Astrocyte (in vitro differentiated cells and primary cell): ENCODE measurements at regions not wholly inside any gene's neighbourhood (a gene's known extent, or its start where the extent isn't known, plus 50 kb on each side); places are given as distances from the start of the nearest gene placed in this dataset.

Experiments
- DNase-seq: peaks from one replicate; pipeline ENCODE4 v3.0.0-alpha.2; 2010; ENCODE audit warnings: low read depth
- FAIRE-seq: peaks from 2 replicates; lab custom pipeline; 2011; peaks lifted over from hg19 to GRCh38; lab: Jason Lieb, UNC
- H2AFZ ChIP-seq: 2 replicates; pipeline ENCODE4 v1.6.0; 2012; ENCODE audit warnings: low read depth, low read length, inconsistent platforms
- H3K27ac ChIP-seq: 2 replicates; pipeline ENCODE4 v1.5.1; 2011; ENCODE audit warnings: low read depth, low read length, inconsistent platforms
- H3K27me3 ChIP-seq: 2 replicates; pipeline ENCODE4 v1.6.0; 2011; ENCODE audit warnings: low read length, inconsistent platforms; ENCODE audit not compliant: insufficient read depth
- H3K36me3 ChIP-seq: 2 replicates; pipeline ENCODE4 v1.5.1; 2011; ENCODE audit warnings: low read length, inconsistent platforms; ENCODE audit not compliant: insufficient read depth
- H3K4me1 ChIP-seq: 2 replicates; pipeline ENCODE4 v1.5.1; 2011; ENCODE audit warnings: low read length, inconsistent platforms; ENCODE audit not compliant: insufficient read depth
- H3K4me2 ChIP-seq: 2 replicates; pipeline ENCODE4 v1.6.0; 2012; ENCODE audit warnings: low read length, inconsistent platforms
- H3K4me3 ChIP-seq: 2 replicates; pipeline ENCODE4 v1.5.1; 2011; ENCODE audit warnings: low read depth, mild to moderate bottlenecking, low read length, inconsistent platforms; ENCODE audit not compliant: insufficient read depth
- H3K79me2 ChIP-seq: 2 replicates; pipeline ENCODE4 v1.6.0; 2012; ENCODE audit warnings: mild to moderate bottlenecking, low read length, inconsistent platforms; ENCODE audit not compliant: insufficient read depth
- H3K9ac ChIP-seq: 2 replicates; pipeline ENCODE4 v1.6.0; 2012; ENCODE audit warnings: mild to moderate bottlenecking, low read length, inconsistent platforms
- H3K9me3 ChIP-seq: 2 replicates; pipeline ENCODE4 v1.5.1; 2012; ENCODE audit warnings: low read depth, mild to moderate bottlenecking, low read length, inconsistent platforms; ENCODE audit not compliant: insufficient read depth
- H4K20me1 ChIP-seq: 2 replicates; pipeline ENCODE4 v1.6.0; 2012; ENCODE audit warnings: low read length, inconsistent platforms; ENCODE audit not compliant: insufficient read depth
- H3K27ac Mint-ChIP-seq: one replicate; pipeline ENCODE4 v1.8.0; 2021; ENCODE audit warnings: mild to moderate bottlenecking, mixed read lengths; ENCODE audit not compliant: unreplicated experiment
- H3K27me3 Mint-ChIP-seq: one replicate; pipeline ENCODE4 v1.8.0; 2021; ENCODE audit warnings: low read depth, mixed read lengths; ENCODE audit not compliant: unreplicated experiment
- H3K36me3 Mint-ChIP-seq: one replicate; pipeline ENCODE4 v1.8.0; 2021; ENCODE audit warnings: low read depth, mixed read lengths; ENCODE audit not compliant: unreplicated experiment
- H3K4me1 Mint-ChIP-seq: one replicate; pipeline ENCODE4 v1.8.0; 2021; ENCODE audit warnings: low read depth, mixed read lengths; ENCODE audit not compliant: unreplicated experiment
- H3K4me3 Mint-ChIP-seq: one replicate; pipeline ENCODE4 v1.8.0; 2021; ENCODE audit warnings: mild to moderate bottlenecking, moderate library complexity, mixed read lengths; ENCODE audit not compliant: unreplicated experiment
- H3K9me3 Mint-ChIP-seq: one replicate; pipeline ENCODE4 v1.8.0; 2021; ENCODE audit warnings: mild to moderate bottlenecking, mixed read lengths; ENCODE audit not compliant: unreplicated experiment
- EZH2 ChIP-seq: IDR thresholded peaks from 2 replicates; pipeline ENCODE4 v1.6.1; 2012; ENCODE audit warnings: mild to moderate bottlenecking, low read length, inconsistent platforms; ENCODE audit not compliant: insufficient read depth
- TF ChIP-seq, protein P1 (sequence below): IDR thresholded peaks from 2 replicates; pipeline ENCODE4 v1.5.1; 2011; ENCODE audit warnings: low read depth, mild to moderate bottlenecking, inconsistent platforms, low read length, moderate library complexity; ENCODE audit not compliant: insufficient read depth

DNA sequence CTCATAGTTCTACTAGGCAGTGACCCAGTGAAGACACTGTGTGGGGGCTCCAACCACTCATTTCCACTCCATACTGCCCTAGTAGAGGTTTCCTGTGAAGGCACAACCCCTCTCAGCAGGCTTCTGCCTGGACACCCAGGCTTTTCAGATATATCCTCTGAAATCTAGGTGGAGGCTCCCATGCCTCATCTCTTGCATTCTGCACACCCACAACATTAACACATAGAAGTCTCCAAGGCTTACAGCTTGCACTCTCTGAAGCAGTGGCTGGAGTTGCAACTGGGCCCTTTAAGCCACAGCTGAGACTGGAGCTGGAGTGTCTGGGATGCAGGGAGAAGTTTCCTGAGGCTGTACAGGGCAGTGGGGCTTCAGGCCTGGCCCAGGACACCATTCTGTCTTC is 347.7 kb upstream of the SPRY2 start:
- H3K4me3 Mint-ChIP-seq, result no peak overlapping the region
- H3K36me3 Mint-ChIP-seq, result no peaks in the 10 kb centered on the region
- DNase-seq, result no peak

DNA sequence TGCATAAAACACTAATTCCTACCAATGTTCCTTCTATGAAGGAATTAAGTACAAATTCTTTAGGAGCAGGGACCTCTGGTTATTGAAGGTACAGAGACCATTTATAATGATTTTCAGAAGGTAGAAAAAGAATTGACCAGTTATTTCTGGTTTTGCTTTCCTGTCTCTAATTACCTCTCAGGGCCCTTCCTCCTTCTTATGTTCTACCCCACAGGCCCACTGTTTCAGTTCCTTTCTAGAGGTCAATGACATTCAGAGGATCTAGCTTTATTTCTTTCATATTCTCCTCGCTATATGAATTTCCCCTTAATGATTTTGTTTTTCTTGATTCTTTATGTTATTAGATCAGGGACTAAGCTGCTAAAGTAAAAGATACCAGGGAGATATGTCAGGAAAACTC is 345.0 kb upstream of the SPRY2 start:
- no peak for TF ChIP-seq EZH2
- TF ChIP-seq, protein P1, sequence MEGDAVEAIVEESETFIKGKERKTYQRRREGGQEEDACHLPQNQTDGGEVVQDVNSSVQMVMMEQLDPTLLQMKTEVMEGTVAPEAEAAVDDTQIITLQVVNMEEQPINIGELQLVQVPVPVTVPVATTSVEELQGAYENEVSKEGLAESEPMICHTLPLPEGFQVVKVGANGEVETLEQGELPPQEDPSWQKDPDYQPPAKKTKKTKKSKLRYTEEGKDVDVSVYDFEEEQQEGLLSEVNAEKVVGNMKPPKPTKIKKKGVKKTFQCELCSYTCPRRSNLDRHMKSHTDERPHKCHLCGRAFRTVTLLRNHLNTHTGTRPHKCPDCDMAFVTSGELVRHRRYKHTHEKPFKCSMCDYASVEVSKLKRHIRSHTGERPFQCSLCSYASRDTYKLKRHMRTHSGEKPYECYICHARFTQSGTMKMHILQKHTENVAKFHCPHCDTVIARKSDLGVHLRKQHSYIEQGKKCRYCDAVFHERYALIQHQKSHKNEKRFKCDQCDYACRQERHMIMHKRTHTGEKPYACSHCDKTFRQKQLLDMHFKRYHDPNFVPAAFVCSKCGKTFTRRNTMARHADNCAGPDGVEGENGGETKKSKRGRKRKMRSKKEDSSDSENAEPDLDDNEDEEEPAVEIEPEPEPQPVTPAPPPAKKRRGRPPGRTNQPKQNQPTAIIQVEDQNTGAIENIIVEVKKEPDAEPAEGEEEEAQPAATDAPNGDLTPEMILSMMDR, result no peak
- Mint-ChIP-seq H3K27me3 (no peaks in the 10 kb centered on the region), H3K27ac (no peak overlapping the region), H3K9me3 (peaks cover 10% of the 10 kb centered on the region), H3K4me1 (no peaks in the 10 kb centered on the region), H3K4me3 (no peak overlapping the region), H3K36me3 (no peaks in the 10 kb centered on the region)
- no peaks in the 10 kb centered on the region for H3K79me2 ChIP-seq
- H3K27ac ChIP-seq, result no peak overlapping the region
- H3K4me1 ChIP-seq, result no peaks in the 10 kb centered on the region
- DNase-seq (no peak), FAIRE-seq (no peak)
- H3K27me3 ChIP-seq, result no peaks in the 10 kb centered on the region
- no peak overlapping the region for H3K4me3 ChIP-seq
- H3K9ac ChIP-seq, result no peak overlapping the region
- H4K20me1 ChIP-seq, result no peaks in the 10 kb centered on the region
- H2AFZ ChIP-seq, result no peak overlapping the region
- no peaks in the 10 kb centered on the region for H3K36me3 ChIP-seq
- H3K9me3 ChIP-seq, result no peaks in the 10 kb centered on the region
- H3K4me2 ChIP-seq, result no peak overlapping the region

More for the DNA sequence above, 347.7 kb upstream of the SPRY2 start:
- TF ChIP-seq, protein P1, result no peak
- TF ChIP-seq EZH2, result no peak
- no peak for FAIRE-seq
- Histone ChIP-seq H4K20me1 (no peaks in the 10 kb centered on the region), H3K36me3 (no peaks in the 10 kb centered on the region), H3K9ac (no peak overlapping the region), H3K27me3 (no peaks in the 10 kb centered on the region), H3K9me3 (no peaks in the 10 kb centered on the region), H3K4me3 (no peak overlapping the region), H3K27ac (no peak overlapping the region), H2AFZ (no peak overlapping the region), H3K79me2 (no peaks in the 10 kb centered on the region), H3K4me1 (no peaks in the 10 kb centered on the region), H3K4me2 (no peak overlapping the region)
- Mint-ChIP-seq H3K4me1 (no peaks in the 10 kb centered on the region), H3K9me3 (peaks cover 20% of the 10 kb centered on the region), H3K27me3 (peaks cover 1% of the 10 kb centered on the region), H3K27ac (no peak overlapping the region)

DNA sequence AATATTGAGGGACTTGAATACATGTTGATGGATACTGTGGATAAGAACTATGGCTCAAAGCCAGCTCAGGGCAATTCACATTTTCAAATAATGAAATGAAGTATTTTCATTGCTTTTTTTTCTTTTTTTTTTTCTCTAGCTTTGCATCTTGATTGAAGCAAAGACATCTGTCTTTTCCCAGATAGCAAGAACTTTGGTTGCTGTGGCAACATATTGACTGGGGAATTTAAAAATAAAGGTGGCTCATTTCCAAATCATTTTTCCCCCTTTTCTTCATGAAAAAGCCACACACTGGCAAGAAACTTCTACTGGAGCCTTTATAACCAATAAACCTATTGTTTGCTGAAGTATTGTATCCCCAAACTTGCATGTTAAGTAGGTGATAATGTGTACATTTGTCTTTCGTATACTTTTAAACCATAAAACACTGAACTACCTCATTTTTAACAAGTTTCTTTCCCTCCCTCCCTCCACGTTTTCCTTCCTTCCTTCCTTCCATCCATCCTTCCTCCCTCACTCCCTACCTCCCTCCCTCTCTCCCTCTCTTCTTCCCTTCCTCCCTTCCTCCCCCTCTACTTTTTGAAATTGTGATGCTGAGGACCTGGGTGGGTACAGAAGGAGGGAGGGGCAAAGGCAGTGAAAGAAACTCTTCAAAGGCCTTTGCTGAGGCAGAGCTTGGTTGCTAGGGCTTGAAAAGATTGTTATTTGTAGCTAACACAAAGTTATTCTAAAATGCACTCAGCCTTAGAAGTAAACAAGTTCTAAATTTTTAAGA is 343.5 kb upstream of the SPRY2 start:
- Histone ChIP-seq H3K4me2 (no peak overlapping the region), H3K27ac (no peak overlapping the region), H3K36me3 (no peaks in the 10 kb centered on the region), H3K27me3 (no peaks in the 10 kb centered on the region), H3K9me3 (no peaks in the 10 kb centered on the region), H3K9ac (no peak overlapping the region), H3K79me2 (no peaks in the 10 kb centered on the region), H2AFZ (no peak overlapping the region), H3K4me1 (no peaks in the 10 kb centered on the region), H4K20me1 (no peaks in the 10 kb centered on the region), H3K4me3 (no peak overlapping the region)
- H3K4me1 Mint-ChIP-seq, result no peaks in the 10 kb centered on the region
- no peaks in the 10 kb centered on the region for H3K27me3 Mint-ChIP-seq
- no peak overlapping the region for H3K27ac Mint-ChIP-seq
- H3K36me3 Mint-ChIP-seq, result no peaks in the 10 kb centered on the region
- DNase-seq (no peak), FAIRE-seq (no peak)
- H3K9me3 Mint-ChIP-seq, result peaks cover 6% of the 10 kb centered on the region
- no peak overlapping the region for H3K4me3 Mint-ChIP-seq
- TF ChIP-seq, protein P1, result no peak
- TF ChIP-seq EZH2, result no peak
